NCI-H524 (cell line): ENCODE measurements at regions not wholly inside any gene's neighbourhood (a gene's known extent, or its start where the extent isn't known, plus 50 kb on each side); places are given as distances from the start of the nearest gene placed in this dataset.

Source experiments
- DNase-seq, 2 experiments: peaks; one replicate each; lab custom pipeline; 2025; lab: John Stamatoyannopoulos, UW

- DNase-seq, result peak; percentile 69 to 85
These were observed 260.3 kb upstream of the ADAMTS16 start for GRCh38 chr5:4879693-4880303.

- no peak for DNase-seq
These were observed 259.8 kb upstream of the ADAMTS16 start for GRCh38 chr5:4880304-4880741.

- no peak for DNase-seq
These were observed 258.6 kb upstream of the ADAMTS16 start for GRCh38 chr5:4881366-4882002.

DNA sequence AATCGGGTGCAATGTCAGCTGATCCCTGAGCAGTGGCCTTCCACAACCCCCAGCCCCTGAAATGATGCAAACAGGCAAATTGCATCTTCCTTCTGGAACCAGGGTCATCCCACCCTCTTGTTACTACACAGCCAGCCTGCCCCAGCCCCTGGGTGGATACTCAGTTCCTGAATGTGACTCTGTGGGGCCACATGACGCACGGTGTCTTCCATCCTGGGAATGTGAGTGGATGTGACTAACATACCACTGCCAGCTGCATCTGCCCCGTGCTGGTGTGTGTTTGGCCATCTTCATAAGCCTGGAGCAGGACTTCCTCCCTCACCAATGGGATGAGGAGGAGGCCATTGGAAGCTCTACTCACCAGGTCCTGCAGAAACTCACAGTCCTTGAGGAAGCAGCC is 257.9 kb upstream of the ADAMTS16 start:
- DNase-seq, result no peak

- peak; percentile 95 to 98 for DNase-seq
These were observed 256.8 kb upstream of the ADAMTS16 start for GRCh38 chr5:4883360-4883759.

DNA sequence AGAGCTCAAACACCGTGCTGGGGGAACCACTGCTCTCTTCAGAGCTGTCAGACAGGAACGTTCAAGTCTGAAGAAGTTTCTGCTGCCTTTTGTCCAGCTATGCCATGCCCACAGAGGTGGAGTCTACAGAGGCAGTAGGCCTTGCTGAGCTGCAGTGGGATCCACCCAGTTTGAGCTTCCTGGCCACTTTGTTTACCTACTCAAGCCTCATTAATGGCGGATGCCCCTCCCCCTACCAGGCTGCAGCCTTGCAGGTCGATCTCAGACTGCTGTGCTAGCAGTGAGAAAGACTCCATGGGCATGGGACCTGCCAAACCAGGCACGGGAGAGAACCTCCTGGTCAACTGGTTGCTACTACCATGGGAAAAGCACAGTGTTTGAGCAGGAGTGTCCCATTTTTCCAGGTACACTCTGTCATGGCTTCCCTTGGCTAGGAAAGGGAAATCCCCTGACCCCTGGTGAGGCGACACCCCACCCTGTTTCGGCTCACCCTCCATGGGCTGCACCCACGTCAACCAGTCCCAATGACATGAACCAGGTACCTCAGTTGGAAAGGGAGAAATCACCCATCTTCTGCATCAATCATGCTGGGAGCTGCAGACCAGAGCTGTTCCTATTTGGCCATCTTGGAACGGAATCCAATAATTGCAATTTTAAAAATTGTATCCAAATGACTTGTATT is 246.9 kb upstream of the ADAMTS16 start:
- no peak for DNase-seq

DNA sequence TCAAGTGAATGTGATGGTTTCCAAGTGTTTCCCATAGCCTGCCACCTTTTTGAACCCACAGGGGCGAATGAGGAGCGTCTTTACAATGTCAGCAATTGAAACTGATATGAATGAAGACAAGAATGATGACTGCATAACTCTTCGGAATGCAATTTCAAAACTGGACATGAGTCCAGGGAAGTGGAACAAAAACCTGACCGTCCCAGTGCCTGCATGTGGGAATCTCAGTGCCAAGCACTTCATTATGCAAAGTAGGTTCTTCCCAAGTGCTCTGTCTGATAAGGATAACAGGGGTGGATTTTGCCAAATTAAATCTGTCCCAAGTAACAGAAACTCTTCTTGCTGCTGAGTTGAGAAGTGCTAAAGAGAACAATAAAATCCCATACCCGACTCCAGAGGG is 243.8 kb upstream of the ADAMTS16 start:
- no peak for DNase-seq

- DNase-seq, result no peak
These were observed 238.8 kb upstream of the ADAMTS16 start for GRCh38 chr5:4901305-4901811.

GRCh38 chr5:4901924-4902323 is 238.2 kb upstream of the ADAMTS16 start:
- DNase-seq, result no peak

GRCh38 chr5:4905674-4906520 is 234.2 kb upstream of the ADAMTS16 start:
- DNase-seq, result no peak

GRCh38 chr5:4906786-4907185 is 233.3 kb upstream of the ADAMTS16 start:
- DNase-seq, result no peak

DNA sequence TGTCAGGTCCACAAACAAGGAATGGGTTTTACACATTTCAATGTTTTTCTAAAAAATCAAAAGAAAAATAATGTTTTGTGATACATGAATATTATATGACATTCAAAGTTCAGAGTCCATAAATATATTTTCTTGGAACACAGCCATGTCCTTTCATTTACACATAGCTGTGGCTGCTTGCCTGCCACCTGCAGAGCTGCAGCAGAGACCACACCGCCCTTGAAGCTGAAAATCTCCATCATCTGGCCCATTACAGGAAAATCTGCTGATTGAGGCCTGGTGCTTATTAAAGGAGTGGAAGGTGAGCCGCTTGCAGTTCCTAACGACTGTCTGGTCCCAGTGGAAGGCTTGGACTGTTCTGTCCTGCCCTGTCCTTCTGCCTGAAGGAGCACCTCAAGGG is 232.6 kb upstream of the ADAMTS16 start:
- DNase-seq, result no peak

DNA sequence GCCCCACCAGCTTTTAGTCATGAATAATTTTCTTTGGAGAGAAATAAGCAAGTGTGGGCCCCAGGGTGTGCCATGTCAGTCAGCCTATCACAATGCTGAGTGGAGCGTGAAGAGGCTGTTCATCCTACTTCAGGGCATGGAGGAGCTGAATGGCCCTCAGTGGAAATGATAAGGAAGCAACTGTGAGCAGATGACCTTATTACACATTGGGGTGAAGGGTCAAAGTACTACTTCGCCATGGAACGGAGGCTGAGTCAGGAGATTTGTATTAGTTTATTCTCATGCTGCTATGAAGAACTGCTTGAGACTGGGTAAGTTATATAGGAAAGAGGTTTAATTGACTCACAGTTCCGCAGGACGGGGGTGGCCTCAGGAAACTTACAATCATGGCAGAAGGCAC is 231.0 kb upstream of the ADAMTS16 start:
- no peak for DNase-seq

GRCh38 chr5:4911646-4912403 is 228.3 kb upstream of the ADAMTS16 start:
- no peak for DNase-seq

DNA sequence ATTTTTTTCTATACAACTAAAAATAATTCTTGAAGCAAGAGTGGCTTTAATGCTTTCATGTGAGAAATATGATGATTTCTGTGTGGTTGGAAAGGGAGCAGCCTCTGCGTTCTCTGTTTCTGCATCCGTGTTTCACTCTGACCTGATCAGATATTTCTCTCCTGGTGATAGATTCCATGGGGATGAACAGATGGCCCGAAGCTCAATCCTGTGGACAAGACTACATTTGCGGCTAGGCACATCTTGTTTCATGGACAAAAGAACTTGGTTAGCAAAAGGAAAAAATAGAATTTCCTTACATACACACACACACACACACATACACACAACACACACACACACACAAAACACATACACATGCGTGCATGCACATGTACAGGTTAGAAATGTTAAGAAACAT is 218.2 kb upstream of the ADAMTS16 start:
- DNase-seq, result peak in 1 of 2 experiments; percentile 22

GRCh38 chr5:4924577-4924976 is 215.6 kb upstream of the ADAMTS16 start:
- peak in 1 of 2 experiments; percentile 31 for DNase-seq

DNA sequence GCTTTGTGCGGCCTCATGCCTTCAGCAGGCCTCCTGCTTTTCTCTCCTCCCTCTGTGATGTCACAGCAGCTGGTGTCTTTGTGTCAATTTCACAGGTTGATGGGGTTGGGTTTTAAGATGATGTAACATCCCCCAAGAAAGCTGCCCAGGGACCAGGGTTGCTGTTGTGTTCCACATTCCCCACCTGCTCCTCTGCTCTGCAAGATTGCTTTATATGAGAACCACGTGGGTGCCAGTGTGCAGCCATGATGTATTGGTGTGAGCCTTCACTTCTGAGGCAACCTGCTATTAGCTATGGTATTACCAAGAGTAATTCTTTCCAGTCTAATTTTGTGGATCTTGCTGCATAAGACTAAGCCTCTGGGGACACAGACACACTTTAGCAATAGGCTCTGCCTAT is 213.0 kb upstream of the ADAMTS16 start:
- peak in 1 of 2 experiments; percentile 9 for DNase-seq

GRCh38 chr5:4928409-4928808 is 211.7 kb upstream of the ADAMTS16 start:
- no peak for DNase-seq

DNA sequence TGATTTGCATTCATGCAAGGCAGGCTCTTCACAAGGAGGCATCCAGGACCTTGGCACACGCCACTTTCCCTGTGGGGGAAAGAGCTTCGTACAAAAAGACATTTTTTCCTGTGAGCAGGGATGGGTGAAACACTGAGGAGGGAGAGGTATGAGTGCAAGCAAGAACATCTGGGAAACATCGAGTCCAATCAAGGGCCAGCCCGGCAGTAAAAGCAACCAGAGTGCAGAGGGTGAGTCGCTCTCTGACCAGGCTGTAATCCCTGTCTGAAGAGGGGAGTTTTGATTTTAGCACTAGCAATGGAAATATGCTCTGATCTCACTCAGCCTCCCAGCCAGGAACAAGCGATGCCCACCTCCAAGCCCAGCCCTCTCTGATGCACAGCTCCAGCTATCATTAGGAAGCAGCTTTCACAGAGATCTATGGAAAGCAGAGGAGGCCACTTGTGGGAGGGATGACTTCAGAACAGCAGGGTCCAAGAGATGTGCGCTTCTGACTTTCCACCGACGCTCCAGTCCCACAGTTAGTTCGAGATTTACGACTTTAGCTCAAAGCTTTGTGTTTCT is 211.0 kb upstream of the ADAMTS16 start:
- no peak for DNase-seq

DNA sequence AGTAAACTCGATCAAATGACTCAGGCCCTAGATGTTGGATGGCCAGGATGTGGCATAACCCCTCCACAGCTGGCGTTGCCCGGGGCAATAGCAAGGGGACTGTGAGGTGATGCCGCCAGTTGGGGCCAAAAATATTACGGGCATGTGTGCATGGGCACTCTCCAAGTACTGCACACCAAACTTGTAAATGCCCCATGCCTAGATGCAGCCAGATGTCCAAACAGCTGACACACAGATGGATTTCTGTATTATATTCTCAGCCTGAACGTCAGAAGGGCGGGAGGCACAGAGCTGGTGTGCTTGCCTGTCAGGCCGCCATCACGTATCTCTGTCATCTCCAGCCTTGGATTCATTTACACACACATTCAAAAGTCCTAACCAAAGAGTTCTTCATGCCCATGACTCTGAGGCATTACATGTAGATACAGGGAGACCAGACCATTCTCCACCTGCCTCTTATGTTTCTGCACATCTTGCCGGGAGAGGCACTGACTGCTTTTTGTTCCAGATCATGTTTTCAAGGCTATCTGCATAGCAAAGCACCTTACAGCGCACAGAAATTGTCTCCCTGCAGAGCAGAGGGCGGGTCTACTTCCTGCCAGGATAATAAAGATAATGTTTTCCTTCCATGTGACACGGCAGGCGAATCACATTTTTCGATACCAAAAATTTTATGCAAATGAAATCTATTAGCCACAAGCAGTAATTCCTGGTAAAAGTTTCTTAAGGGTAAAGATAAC is 200.9 kb upstream of the ADAMTS16 start:
- peak; percentile 81 to 94 for DNase-seq
